ENCODE measurements at regions not wholly inside any gene's neighbourhood (a gene's known extent, or its start where the extent isn't known, plus 50 kb on each side); places are given as distances from the start of the nearest gene placed in this dataset.

- TF ChIP-seq CTCF (IDR thresholded peaks at IDR 0.05) (no peak), POLR2A (IDR thresholded peaks at IDR 0.05) (no peak)
Measured at GRCh38 chr7:38051311-38051710, 126.7 kb upstream of the STARD3NL start.
